AG10803 (cell line): ENCODE measurements at regions not wholly inside any gene's neighbourhood (a gene's known extent, or its start where the extent isn't known, plus 50 kb on each side); places are given as distances from the start of the nearest gene placed in this dataset.

Experiments
- DNase-seq: peaks from one replicate; pipeline ENCODE4 v3.0.0; 2010; ENCODE audit warnings: low read depth
- H3K4me3 ChIP-seq: 2 replicates; pipeline ENCODE4 v1.5.1; 2011; ENCODE audit warnings: mild to moderate bottlenecking, low read length, control low read depth
- CTCF ChIP-seq: conservative IDR thresholded peaks from 2 replicates; pipeline ENCODE4 v1.5.1; 2011; ENCODE audit warnings: mild to moderate bottlenecking, low read length, control low read depth, inconsistent platforms

GRCh38 chr1:30523055-30524020, 200.0 kb downstream of the MATN1 start:
- H3K4me3 ChIP-seq = no peak overlapping the region; the same call in 1 of the 2 replicates
- no peak; the same call in 1 of the 2 replicates for TF ChIP-seq CTCF
- DNase-seq = peak; percentile 94

- H3K4me3 ChIP-seq = no peak overlapping the region; the same call in 1 of the 2 replicates
- peak; percentile 27; the same call in 1 of the 2 replicates for TF ChIP-seq CTCF
- DNase-seq = peak; percentile 93
Observed at GRCh38 chr1:30522031-30523004, 201.1 kb downstream of the MATN1 start.

- TF ChIP-seq CTCF = no peak
- DNase-seq = no peak
Observed at GRCh38 chr1:30521261-30521865, 202.0 kb downstream of the MATN1 start.

GRCh38 chr1:30520476-30520875, 202.9 kb downstream of the MATN1 start:
- H3K4me3 ChIP-seq = no peak overlapping the region
- no peak for DNase-seq
- TF ChIP-seq CTCF = no peak

More at GRCh38 chr1:30521261-30521865, 202.0 kb downstream of the MATN1 start:
- no peak overlapping the region for H3K4me3 ChIP-seq

GRCh38 chr1:30519201-30519763, 204.1 kb downstream of the MATN1 start:
- no peak overlapping the region for H3K4me3 ChIP-seq
- TF ChIP-seq CTCF = no peak
- DNase-seq = no peak

GRCh38 chr1:30518696-30519095, 204.7 kb downstream of the MATN1 start:
- TF ChIP-seq CTCF = no peak
- no peak overlapping the region for H3K4me3 ChIP-seq
- DNase-seq = no peak
